ENCODE measurements at regions not wholly inside any gene's neighbourhood (a gene's known extent, or its start where the extent isn't known, plus 50 kb on each side); places are given as distances from the start of the nearest gene placed in this dataset.

DNA sequence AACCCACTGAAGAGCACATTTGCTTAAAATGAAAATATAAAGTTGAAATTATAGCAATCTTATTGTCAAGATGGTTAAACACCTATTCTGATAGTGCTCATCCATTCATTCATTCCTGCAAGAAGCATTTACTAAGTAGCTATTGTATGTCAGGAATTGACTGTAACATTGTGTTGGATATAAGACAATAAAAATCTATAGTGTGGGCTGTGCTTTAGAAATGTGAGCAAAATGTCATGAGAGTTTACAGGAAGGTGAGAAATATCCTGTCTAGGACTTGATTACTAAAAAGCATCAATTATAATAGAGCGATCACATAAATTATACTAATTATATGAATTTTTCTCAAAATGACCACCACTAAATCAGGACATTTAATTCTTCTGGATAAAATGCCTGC lies 123.0 kb downstream of the HAO1 start:
- ATAC-seq = no peak
- no peaks in the 10 kb centered on the region for H3K36me3 ChIP-seq (ENCODE audit: low read depth)
- no peaks in the 10 kb centered on the region for H3K9me3 ChIP-seq
- H3K4me1 ChIP-seq (ENCODE audit: low read depth) = no peaks in the 10 kb centered on the region
- no peak for DNase-seq
- no peak overlapping the region for H3K4me3 ChIP-seq
- intact Hi-C loops (cut with DNase I, micrococcal nuclease) = no loop called here
- TF ChIP-seq, protein P1, sequence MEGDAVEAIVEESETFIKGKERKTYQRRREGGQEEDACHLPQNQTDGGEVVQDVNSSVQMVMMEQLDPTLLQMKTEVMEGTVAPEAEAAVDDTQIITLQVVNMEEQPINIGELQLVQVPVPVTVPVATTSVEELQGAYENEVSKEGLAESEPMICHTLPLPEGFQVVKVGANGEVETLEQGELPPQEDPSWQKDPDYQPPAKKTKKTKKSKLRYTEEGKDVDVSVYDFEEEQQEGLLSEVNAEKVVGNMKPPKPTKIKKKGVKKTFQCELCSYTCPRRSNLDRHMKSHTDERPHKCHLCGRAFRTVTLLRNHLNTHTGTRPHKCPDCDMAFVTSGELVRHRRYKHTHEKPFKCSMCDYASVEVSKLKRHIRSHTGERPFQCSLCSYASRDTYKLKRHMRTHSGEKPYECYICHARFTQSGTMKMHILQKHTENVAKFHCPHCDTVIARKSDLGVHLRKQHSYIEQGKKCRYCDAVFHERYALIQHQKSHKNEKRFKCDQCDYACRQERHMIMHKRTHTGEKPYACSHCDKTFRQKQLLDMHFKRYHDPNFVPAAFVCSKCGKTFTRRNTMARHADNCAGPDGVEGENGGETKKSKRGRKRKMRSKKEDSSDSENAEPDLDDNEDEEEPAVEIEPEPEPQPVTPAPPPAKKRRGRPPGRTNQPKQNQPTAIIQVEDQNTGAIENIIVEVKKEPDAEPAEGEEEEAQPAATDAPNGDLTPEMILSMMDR (IDR thresholded peaks at IDR 0.05) = no peak

DNA sequence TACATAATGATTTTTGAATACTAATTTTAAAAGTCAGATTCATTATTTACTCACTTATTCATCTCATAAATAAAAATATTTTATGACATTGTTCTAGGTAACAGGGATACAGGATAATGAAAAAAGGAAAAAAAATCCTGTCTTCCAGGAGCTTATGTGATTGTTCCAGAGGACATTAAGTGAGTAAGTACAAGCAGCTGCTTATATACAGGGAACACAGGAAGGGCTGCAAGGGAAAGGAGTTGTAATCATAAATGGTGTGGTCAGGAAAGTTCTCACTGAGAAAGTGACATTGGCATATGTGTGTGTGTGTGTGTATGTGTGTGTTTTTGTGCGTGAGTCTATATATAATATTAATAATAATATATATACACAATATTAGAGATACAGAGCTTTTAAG lies 121.8 kb downstream of the HAO1 start:
- H3K36me3 ChIP-seq (ENCODE audit: low read depth) = no peaks in the 10 kb centered on the region
- intact Hi-C loops (cut with DNase I, micrococcal nuclease) = no loop called here
- TF ChIP-seq, protein P1 (IDR thresholded peaks at IDR 0.05) = no peak
- H3K9me3 ChIP-seq = no peaks in the 10 kb centered on the region
- no peaks in the 10 kb centered on the region for H3K4me1 ChIP-seq (ENCODE audit: low read depth)
- ATAC-seq (no peak), DNase-seq (no peak)
- H3K4me3 ChIP-seq = no peak overlapping the region

DNA sequence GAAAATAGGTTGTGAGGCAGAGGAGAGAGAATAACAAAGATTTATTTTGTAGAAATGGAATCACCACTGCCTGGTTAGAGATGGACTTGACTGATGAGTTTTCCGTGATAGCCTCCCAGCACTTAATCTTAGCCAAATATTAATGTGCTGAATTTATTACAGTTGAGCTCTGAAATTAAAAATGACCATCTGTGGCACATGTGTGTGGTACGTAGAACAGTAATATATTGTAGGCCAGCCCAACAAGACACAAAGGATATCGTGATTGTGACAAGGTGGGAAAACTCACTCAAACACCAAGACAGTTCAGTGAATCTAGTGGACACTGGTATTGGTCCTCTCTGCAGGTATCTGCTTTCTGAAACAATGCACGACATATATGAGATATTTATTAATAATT lies 119.4 kb downstream of the HAO1 start:
- Histone ChIP-seq H3K4me3 (no peak overlapping the region), H3K9me3 (no peaks in the 10 kb centered on the region), H3K36me3 (ENCODE audit: low read depth) (no peaks in the 10 kb centered on the region), H3K4me1 (ENCODE audit: low read depth) (no peaks in the 10 kb centered on the region)
- intact Hi-C loops (cut with DNase I, micrococcal nuclease) = no loop called here
- no peak for ATAC-seq
- TF ChIP-seq, protein P1 (IDR thresholded peaks at IDR 0.05) = no peak
- no peak for DNase-seq

DNA sequence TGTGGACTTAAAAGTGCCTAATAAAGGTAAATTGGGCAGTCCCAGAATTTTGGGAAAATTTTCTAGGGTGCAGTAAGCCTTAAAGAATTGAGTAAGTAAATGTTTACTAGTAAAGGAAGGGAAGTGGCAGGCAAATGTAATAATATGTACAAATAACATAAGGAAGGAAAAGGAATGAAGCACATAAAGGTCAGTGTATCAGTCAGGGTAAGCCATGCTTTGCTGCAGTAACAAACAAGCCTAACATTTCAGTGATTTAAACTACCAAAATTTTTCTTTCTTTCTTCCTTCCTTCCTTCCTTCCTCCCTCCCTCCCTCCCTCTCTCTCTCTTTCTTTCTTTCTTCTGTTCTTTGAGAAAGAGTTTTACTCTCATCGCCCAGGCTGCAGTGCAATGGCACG lies 117.5 kb downstream of the HAO1 start:
- intact Hi-C loops (cut with DNase I, micrococcal nuclease) = no loop called here
- H3K4me3 ChIP-seq = no peak overlapping the region
- no peak for ATAC-seq
- DNase-seq = no peak
- TF ChIP-seq, protein P1 (IDR thresholded peaks at IDR 0.05) = no peak
- H3K9me3 ChIP-seq = no peaks in the 10 kb centered on the region
- no peaks in the 10 kb centered on the region for H3K36me3 ChIP-seq (ENCODE audit: low read depth)
- no peaks in the 10 kb centered on the region for H3K4me1 ChIP-seq (ENCODE audit: low read depth)

DNA sequence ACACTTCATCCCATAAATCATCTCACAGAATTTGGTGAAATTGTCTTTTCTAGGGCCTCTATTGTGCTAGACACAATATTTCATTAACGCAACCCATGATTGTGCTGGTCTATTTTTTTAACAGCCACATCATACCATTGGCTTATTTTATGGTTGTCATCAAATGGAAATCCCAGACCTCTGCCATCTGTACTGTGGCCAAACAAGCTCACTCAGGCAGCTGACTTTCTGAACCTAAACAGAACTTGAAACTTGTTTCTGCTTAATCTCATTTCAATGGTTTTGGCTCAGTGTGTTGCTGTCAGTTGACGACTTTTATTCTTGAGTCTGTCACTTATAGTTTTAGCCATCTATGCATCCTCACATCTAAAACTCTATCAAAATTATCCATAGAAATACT lies 111.8 kb downstream of the HAO1 start:
- intact Hi-C loops (cut with DNase I, micrococcal nuclease) = no loop called here
- H3K9me3 ChIP-seq = no peaks in the 10 kb centered on the region
- DNase-seq (no peak), ATAC-seq (no peak)
- TF ChIP-seq, protein P1 (IDR thresholded peaks at IDR 0.05) = no peak
- no peaks in the 10 kb centered on the region for H3K4me1 ChIP-seq (ENCODE audit: low read depth)
- H3K4me3 ChIP-seq = no peak overlapping the region
- no peaks in the 10 kb centered on the region for H3K36me3 ChIP-seq (ENCODE audit: low read depth)

DNA sequence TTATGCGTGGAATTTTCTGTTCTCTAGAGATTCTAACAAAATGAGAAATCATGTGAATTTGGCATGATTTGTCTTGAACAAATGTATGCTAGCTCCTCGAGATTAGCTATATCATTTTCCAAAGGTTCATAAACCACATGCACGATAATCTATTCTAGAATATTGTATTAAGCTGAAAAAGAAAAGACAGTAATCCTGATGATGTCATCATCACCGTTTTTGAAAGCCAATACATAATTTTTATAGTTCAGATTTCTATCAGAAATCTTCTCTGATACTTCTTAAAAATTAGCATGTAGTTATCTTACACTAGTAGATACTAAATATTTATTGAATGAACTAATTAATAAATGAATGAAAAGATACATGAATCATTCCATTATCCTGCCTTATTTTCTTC lies 111.2 kb downstream of the HAO1 start:
- Histone ChIP-seq H3K4me3 (no peak overlapping the region), H3K9me3 (no peaks in the 10 kb centered on the region), H3K36me3 (ENCODE audit: low read depth) (no peaks in the 10 kb centered on the region), H3K4me1 (ENCODE audit: low read depth) (no peaks in the 10 kb centered on the region)
- intact Hi-C loops (cut with DNase I, micrococcal nuclease) = no loop called here
- TF ChIP-seq, protein P1 (IDR thresholded peaks at IDR 0.05) = no peak
- no peak for ATAC-seq
- no peak for DNase-seq
